Neuronal stem cell (in vitro differentiated cells): ENCODE measurements at regions not wholly inside any gene's neighbourhood (a gene's known extent, or its start where the extent isn't known, plus 50 kb on each side); places are given as distances from the start of the nearest gene placed in this dataset.

Experiments
- DNase-seq: peaks from one replicate; pipeline ENCODE4 v3.0.0-alpha.2; 2013; ENCODE audit warnings: low spot score
- H2AFZ ChIP-seq: one replicate; pipeline ENCODE4 v1.6.1; 2013; ENCODE audit warnings: mild to moderate bottlenecking, low read length, inconsistent platforms
- H2AK5ac ChIP-seq: 2 replicates; pipeline ENCODE4 v1.6.1; 2013; ENCODE audit warnings: low read depth, mild to moderate bottlenecking, inconsistent platforms, low read length, moderate library complexity, mixed read lengths
- H2BK120ac ChIP-seq: 2 replicates; pipeline ENCODE4 v1.6.1; 2013; ENCODE audit warnings: low read depth, mild to moderate bottlenecking, inconsistent platforms, low read length, moderate library complexity, mixed read lengths
- H2BK12ac ChIP-seq: one replicate; pipeline ENCODE4 v1.6.1; 2013; ENCODE audit warnings: low read length, inconsistent platforms
- H2BK15ac ChIP-seq: 2 replicates; pipeline ENCODE4 v1.6.1; 2013; ENCODE audit warnings: mild to moderate bottlenecking, low read length, inconsistent platforms, mixed read lengths
- H2BK5ac ChIP-seq: one replicate; pipeline ENCODE4 v1.6.1; 2013; ENCODE audit warnings: inconsistent platforms, mild to moderate bottlenecking, low read length, moderate library complexity
- H3K14ac ChIP-seq: one replicate; pipeline ENCODE4 v1.6.1; 2013; ENCODE audit warnings: low read length, inconsistent platforms
- H3K18ac ChIP-seq: 2 replicates; pipeline ENCODE4 v1.6.1; 2013; ENCODE audit warnings: low read length, inconsistent platforms
- H3K23ac ChIP-seq: 2 replicates; pipeline ENCODE4 v1.6.1; 2013; ENCODE audit warnings: low read depth, mild to moderate bottlenecking, mixed read lengths, low read length, inconsistent platforms; ENCODE audit not compliant: poor library complexity
- H3K27ac ChIP-seq: replicated peaks from 3 replicates; pipeline ENCODE4 v1.5.1; 2013; ENCODE audit warnings: low read length, inconsistent platforms
- H3K27me3 ChIP-seq, 3 experiments: 2 replicates each; pipeline ENCODE4 v1.6.1; 2013; ENCODE audit warnings: low read length in 3 of 3, mild to moderate bottlenecking in 2 of 3, inconsistent platforms in 1 of 3, low read depth in 1 of 3, mixed read lengths in 1 of 3, moderate library complexity in 1 of 3; ENCODE audit not compliant: control insufficient read depth in 3 of 3, insufficient read depth in 3 of 3
- H3K36me3 ChIP-seq, 2 donors: replicated peaks in 1 of 2; 2 replicates each; pipeline ENCODE4 v1.6.1; 2013; ENCODE audit warnings: low read length in 2 of 2; ENCODE audit not compliant: control insufficient read depth in 2 of 2, insufficient read depth in 2 of 2
- H3K4ac ChIP-seq: 2 replicates; pipeline ENCODE4 v1.6.1; 2013; ENCODE audit warnings: inconsistent platforms, mild to moderate bottlenecking, low read length, moderate library complexity
- H3K4me1 ChIP-seq, 2 donors: 1 replicate in 1 of 2; 2 replicates in 1 of 2; pipeline ENCODE4 v1.6.1; 2013; ENCODE audit warnings: low read length in 2 of 2, low read depth in 1 of 2; ENCODE audit not compliant: control insufficient read depth in 2 of 2, insufficient read depth in 1 of 2
- H3K4me2 ChIP-seq: one replicate; pipeline ENCODE4 v1.6.1; 2013; ENCODE audit warnings: mild to moderate bottlenecking, low read length, inconsistent platforms; ENCODE audit not compliant: insufficient read depth, poor library complexity, severe bottlenecking
- H3K4me3 ChIP-seq, 2 donors: 2 replicates each; pipeline ENCODE4 v1.5.1; 2013; ENCODE audit warnings: low read length in 2 of 2, mild to moderate bottlenecking in 2 of 2, inconsistent platforms in 1 of 2, moderate library complexity in 1 of 2
- H3K79me1 ChIP-seq: one replicate; pipeline ENCODE4 v1.6.1; 2013; ENCODE audit warnings: low read depth, mild to moderate bottlenecking, inconsistent platforms, low read length, moderate library complexity
- H3K9ac ChIP-seq: one replicate; pipeline ENCODE4 v1.6.1; 2013; ENCODE audit warnings: mild to moderate bottlenecking, low read depth, low read length, inconsistent platforms; ENCODE audit not compliant: poor library complexity
- H3K9me3 ChIP-seq, 2 donors: replicated peaks in 1 of 2; 2 replicates each; pipeline versions ENCODE3 to v1.6.1; 2013; ENCODE audit warnings: low read length in 2 of 2, mild to moderate bottlenecking in 2 of 2, inconsistent platforms in 1 of 2, low read depth in 1 of 2, mixed read lengths in 1 of 2, moderate library complexity in 1 of 2; ENCODE audit not compliant: control insufficient read depth in 2 of 2, insufficient read depth in 1 of 2
- H4K8ac ChIP-seq: one replicate; pipeline ENCODE4 v1.6.1; 2013; ENCODE audit warnings: low read depth, mild to moderate bottlenecking, inconsistent platforms, low read length, moderate library complexity
- H4K91ac ChIP-seq: one replicate; pipeline ENCODE4 v1.6.1; 2013; ENCODE audit warnings: low read length, low read depth, mild to moderate bottlenecking, inconsistent platforms; ENCODE audit not compliant: poor library complexity
- WGBS, 2 donors: extraction: QIAGEN DNeasy Blood & Tissue Kit; methylation state at CpG; one replicate each; pipeline ENCODE4 v1.1.7; 2013; ENCODE audit warnings: missing lambda C conversion rate in 2 of 2, mixed read lengths in 1 of 2; ENCODE audit not compliant: insufficient read length in 2 of 2, insufficient replicate concordance in 1 of 2; ENCODE audit errors: extremely low coverage in 2 of 2; 5-methylcytosine and 5-hydroxymethylcytosine counted together

- Histone ChIP-seq H2AFZ (no peak overlapping the region), H3K36me3 (no peaks in the 10 kb centered on the region), H3K9me3 (peaks cover 4 to 5% of the 10 kb centered on the region in 2 donors), H3K79me1 (no peaks in the 10 kb centered on the region), H2BK120ac (no peak overlapping the region), H3K14ac (no peak overlapping the region), H3K18ac (no peak overlapping the region), H2BK15ac (no peak overlapping the region), H3K9ac (no peak overlapping the region), H2AK5ac (no peak overlapping the region), H3K4me2 (no peak overlapping the region), H3K4me1 (peaks cover 0 to 2% of the 10 kb centered on the region in 2 donors), H3K23ac (no peak overlapping the region), H2BK12ac (no peak overlapping the region), H2BK5ac (no peak overlapping the region), H4K91ac (no peak overlapping the region), H3K4me3 (no peak overlapping the region), H3K27ac (no peak overlapping the region), H4K8ac (no peak overlapping the region), H3K4ac (no peak overlapping the region), H3K27me3 (no peaks in the 10 kb centered on the region)
- WGBS, 2 donors = no CpG with 5 or more reads among the region's 2 CpGs
- no peak for DNase-seq
These were observed 84.9 kb upstream of the BCOR start for GRCh38 chrX:40182615-40183014.

GRCh38 chrX:40182095-40182494 is 84.3 kb upstream of the BCOR start:
- Histone ChIP-seq H3K14ac (no peak overlapping the region), H4K8ac (no peak overlapping the region), H3K79me1 (no peaks in the 10 kb centered on the region), H4K91ac (no peak overlapping the region), H3K9ac (no peak overlapping the region), H2BK15ac (no peak overlapping the region), H2AFZ (no peak overlapping the region), H3K18ac (no peak overlapping the region), H3K4ac (no peak overlapping the region), H3K4me3 (no peak overlapping the region), H3K36me3 (no peaks in the 10 kb centered on the region), H3K27me3 (no peaks in the 10 kb centered on the region), H2BK120ac (no peak overlapping the region), H3K4me2 (no peak overlapping the region), H2BK12ac (no peak overlapping the region), H3K27ac (no peak overlapping the region), H3K4me1 (peaks cover 1 to 2% of the 10 kb centered on the region in 2 donors), H2BK5ac (no peak overlapping the region), H2AK5ac (no peak overlapping the region), H3K23ac (no peak overlapping the region), H3K9me3 (peaks cover 4 to 5% of the 10 kb centered on the region in 2 donors)
- no CpG with 5 or more reads among the region's 7 CpGs for WGBS, 2 donors
- no peak for DNase-seq

DNA sequence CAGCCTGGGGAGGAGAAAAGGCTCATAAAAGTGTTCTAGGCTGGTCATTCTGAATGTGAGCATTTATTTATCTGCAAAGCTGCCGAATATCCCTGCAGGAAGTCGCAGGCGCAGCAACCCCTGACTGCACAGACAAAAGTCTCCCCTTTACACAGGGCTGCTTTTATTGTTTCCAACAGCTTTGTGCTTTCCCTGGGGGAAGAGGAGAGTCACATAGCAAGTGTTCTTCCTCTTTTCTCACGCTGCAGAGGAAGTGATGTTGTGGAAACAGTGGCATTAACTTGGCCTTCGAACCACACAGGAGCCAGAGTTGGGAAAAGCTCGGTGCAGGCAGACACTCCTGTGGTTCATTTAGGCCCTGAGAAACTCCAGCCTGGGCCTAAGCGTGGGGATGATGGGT is 81.5 kb upstream of the BCOR start:
- Histone ChIP-seq H3K18ac (no peak overlapping the region), H2AFZ (peak overlapping the region; percentile 45), H3K4me1 (peaks cover 1 to 2% of the 10 kb centered on the region in 2 donors), H3K4me3 (no peak overlapping the region), H3K23ac (no peak overlapping the region), H2AK5ac (no peak overlapping the region), H3K9ac (no peak overlapping the region), H3K27ac (no peak overlapping the region), H3K4ac (no peak overlapping the region), H3K36me3 (no peaks in the 10 kb centered on the region), H3K9me3 (peaks cover 1 to 2% of the 10 kb centered on the region in 2 donors), H2BK12ac (no peak overlapping the region), H2BK5ac (no peak overlapping the region), H4K8ac (no peak overlapping the region), H3K14ac (no peak overlapping the region), H2BK15ac (no peak overlapping the region), H3K27me3 (peaks cover 0 to 6% (median 0%) of the 10 kb centered on the region in 3 experiments), H3K79me1 (no peaks in the 10 kb centered on the region), H2BK120ac (no peak overlapping the region), H4K91ac (no peak overlapping the region), H3K4me2 (no peak overlapping the region)
- no CpG with 5 or more reads among the region's 7 CpGs for WGBS, 2 donors
- no peak for DNase-seq

DNA sequence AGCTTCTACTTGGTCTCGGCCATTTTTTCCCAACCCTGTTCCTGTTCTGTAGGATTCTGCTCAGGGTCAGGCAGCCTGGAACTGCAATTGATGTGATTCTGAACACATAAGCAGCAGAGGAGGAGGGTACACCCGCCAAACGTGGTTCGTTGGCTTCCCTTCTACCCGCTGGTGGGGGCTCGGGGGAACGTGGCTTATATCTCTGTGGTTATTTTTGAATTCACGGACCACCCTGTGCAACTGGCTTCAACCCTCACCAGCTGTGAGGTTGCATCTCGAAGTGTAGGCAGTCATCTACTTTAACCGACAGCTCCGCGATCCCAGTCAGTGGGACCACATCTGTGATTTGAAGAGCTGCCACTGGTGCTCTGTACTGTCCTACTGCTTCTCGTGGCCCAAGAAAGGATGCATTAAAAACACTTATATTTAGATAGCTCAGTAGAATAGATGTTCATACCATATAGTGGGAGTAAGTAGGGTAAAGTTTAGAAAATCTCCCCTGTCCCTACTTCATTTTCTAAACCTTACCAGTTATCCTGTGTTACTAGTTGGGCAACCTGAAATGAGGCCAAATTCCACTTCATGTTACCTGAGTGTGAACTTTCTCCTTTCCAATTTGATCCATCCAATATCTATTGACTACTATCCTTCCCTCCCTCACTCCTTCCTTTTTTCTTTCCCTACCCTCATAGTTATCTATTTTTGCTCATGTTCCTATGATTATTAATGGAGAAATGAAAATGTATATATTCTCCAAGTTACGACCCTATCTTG is 80.4 kb upstream of the BCOR start:
- no peak overlapping the region for H3K14ac ChIP-seq
- no peak overlapping the region for H3K27ac ChIP-seq
- H2BK5ac ChIP-seq = no peak overlapping the region
- H3K79me1 ChIP-seq = no peaks in the 10 kb centered on the region
- H3K4me1 ChIP-seq = peaks cover 1 to 2% of the 10 kb centered on the region in 2 donors
- no peak overlapping the region for H4K8ac ChIP-seq
- no peak overlapping the region for H4K91ac ChIP-seq
- H2BK120ac ChIP-seq = no peak overlapping the region
- H3K4ac ChIP-seq = no peak overlapping the region
- peaks cover 0 to 14% (median 2%) of the 10 kb centered on the region in 3 experiments for H3K27me3 ChIP-seq
- WGBS, 2 donors = no CpG with 5 or more reads among the region's 14 CpGs
- peaks cover 0 to 2% of the 10 kb centered on the region in 2 donors for H3K9me3 ChIP-seq
- no peak overlapping the region for H2BK12ac ChIP-seq
- no peak overlapping the region for H3K4me3 ChIP-seq
- no peak overlapping the region for H2AFZ ChIP-seq
- no peak overlapping the region for H3K4me2 ChIP-seq
- H2AK5ac ChIP-seq = no peak overlapping the region
- no peak overlapping the region for H3K23ac ChIP-seq
- H3K18ac ChIP-seq = no peak overlapping the region
- H2BK15ac ChIP-seq = no peak overlapping the region
- no peak overlapping the region for H3K9ac ChIP-seq
- DNase-seq = no peak
- no peaks in the 10 kb centered on the region for H3K36me3 ChIP-seq
